Stomach (tissue), 4 donors: ENCODE measurements at regions not wholly inside any gene's neighbourhood (a gene's known extent, or its start where the extent isn't known, plus 50 kb on each side); places are given as distances from the start of the nearest gene placed in this dataset.

Experiments used
- POLR2A ChIP-seq, 4 donors: fragments of 450-650 bp; IDR thresholded peaks; one replicate each; pipeline ENCODE4 v1.6.1; 2016; ENCODE audit warnings: antibody characterized with exemption in 4 of 4, control low read depth in 2 of 4, mild to moderate bottlenecking in 1 of 4, moderate library complexity in 1 of 4
- TF ChIP-seq, protein P1 (sequence below), 7 experiments: fragments of 450-650 bp in 4 of 7; fragments of 200-600 bp in 3 of 7; sonication (generic) in 3 of 7; IDR thresholded peaks; one replicate each; pipeline ENCODE4 v1.5.1; 2016 to 2019; ENCODE audit warnings: antibody characterized with exemption in 7 of 7, control low read depth in 2 of 7, mild to moderate bottlenecking in 1 of 7

DNA sequence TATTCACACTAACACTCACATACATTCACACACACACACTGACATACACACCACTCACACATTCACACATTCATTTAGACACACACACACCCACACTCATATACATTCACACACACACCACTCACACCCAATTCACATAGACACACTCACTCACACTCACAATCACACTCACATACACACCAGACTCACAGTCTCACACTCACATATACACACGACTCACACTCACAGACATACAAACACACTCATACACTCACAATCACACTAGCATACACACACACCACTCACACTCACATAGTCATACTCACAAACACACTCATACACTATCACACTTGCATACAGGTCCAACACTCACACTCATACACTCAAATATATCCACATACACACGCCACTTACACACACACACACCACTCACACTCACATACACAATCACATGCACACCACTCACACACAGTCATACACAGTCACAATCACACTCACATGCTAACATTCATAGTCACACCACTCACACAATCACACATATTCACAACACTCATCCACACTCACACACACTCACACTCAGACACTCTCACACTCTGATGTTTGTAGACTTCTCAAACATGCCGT is 312.6 kb downstream of the SFMBT2 start:
- TF ChIP-seq, protein P1, sequence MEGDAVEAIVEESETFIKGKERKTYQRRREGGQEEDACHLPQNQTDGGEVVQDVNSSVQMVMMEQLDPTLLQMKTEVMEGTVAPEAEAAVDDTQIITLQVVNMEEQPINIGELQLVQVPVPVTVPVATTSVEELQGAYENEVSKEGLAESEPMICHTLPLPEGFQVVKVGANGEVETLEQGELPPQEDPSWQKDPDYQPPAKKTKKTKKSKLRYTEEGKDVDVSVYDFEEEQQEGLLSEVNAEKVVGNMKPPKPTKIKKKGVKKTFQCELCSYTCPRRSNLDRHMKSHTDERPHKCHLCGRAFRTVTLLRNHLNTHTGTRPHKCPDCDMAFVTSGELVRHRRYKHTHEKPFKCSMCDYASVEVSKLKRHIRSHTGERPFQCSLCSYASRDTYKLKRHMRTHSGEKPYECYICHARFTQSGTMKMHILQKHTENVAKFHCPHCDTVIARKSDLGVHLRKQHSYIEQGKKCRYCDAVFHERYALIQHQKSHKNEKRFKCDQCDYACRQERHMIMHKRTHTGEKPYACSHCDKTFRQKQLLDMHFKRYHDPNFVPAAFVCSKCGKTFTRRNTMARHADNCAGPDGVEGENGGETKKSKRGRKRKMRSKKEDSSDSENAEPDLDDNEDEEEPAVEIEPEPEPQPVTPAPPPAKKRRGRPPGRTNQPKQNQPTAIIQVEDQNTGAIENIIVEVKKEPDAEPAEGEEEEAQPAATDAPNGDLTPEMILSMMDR (IDR thresholded peaks at IDR 0.05): no peak
- no peak for TF ChIP-seq POLR2A (IDR thresholded peaks at IDR 0.05)
